Bronchial epithelial cell (primary cell): ENCODE measurements at regions not wholly inside any gene's neighbourhood (a gene's known extent, or its start where the extent isn't known, plus 50 kb on each side); places are given as distances from the start of the nearest gene placed in this dataset.
A peak's percentile ranks its signal among the peaks of the same experiment; 100 is the strongest.

Source experiments
- DNase-seq: peaks from one replicate; pipeline ENCODE4 v3.0.0-alpha.2; 2010; ENCODE audit warnings: low read depth
- FAIRE-seq: peaks from 2 replicates; lab custom pipeline; 2011; peaks lifted over from hg19 to GRCh38; lab: Jason Lieb, UNC
- H3K27me3 ChIP-seq: 2 replicates; pipeline ENCODE4 v1.5.1; 2011; ENCODE audit warnings: low read length; ENCODE audit not compliant: control insufficient read depth, insufficient read depth
- H3K36me3 ChIP-seq: 2 replicates; pipeline ENCODE4 v1.5.1; 2011; ENCODE audit warnings: low read length; ENCODE audit not compliant: control insufficient read depth, insufficient read depth
- H3K4me3 ChIP-seq: 2 replicates; pipeline ENCODE4 v1.5.1; 2011; ENCODE audit warnings: mild to moderate bottlenecking, low read depth, low read length, control low read depth
- TF ChIP-seq, protein P1 (sequence below): IDR thresholded peaks from 2 replicates; pipeline ENCODE4 v1.5.1; 2011; ENCODE audit warnings: mild to moderate bottlenecking, moderate library complexity, low read length, control low read depth, inconsistent platforms; ENCODE audit not compliant: insufficient read depth, severe bottlenecking

DNA sequence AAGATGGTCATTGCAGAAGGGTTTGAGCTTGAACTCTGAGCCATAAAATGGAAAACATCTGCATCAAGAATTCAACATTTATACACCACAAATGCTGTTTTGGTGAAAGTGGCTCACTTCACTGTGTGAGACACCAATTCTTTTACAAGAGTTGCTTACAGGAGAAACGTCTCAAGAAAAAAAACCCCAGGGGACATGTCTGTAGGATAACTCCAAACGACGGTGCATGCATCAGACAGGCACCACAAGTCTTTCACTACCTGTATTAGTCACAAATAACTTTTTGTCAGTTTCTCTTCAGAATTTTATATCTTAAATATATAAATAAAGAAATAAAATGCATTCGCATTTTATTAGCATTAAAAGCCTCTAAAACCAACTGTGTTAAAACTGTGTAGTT is 164.3 kb downstream of the EFHB start:
- Histone ChIP-seq H3K27me3 (no peaks in the 10 kb centered on the region), H3K4me3 (no peak overlapping the region), H3K36me3 (no peaks in the 10 kb centered on the region)
- DNase-seq (no peak), FAIRE-seq (no peak)
- TF ChIP-seq, protein P1, sequence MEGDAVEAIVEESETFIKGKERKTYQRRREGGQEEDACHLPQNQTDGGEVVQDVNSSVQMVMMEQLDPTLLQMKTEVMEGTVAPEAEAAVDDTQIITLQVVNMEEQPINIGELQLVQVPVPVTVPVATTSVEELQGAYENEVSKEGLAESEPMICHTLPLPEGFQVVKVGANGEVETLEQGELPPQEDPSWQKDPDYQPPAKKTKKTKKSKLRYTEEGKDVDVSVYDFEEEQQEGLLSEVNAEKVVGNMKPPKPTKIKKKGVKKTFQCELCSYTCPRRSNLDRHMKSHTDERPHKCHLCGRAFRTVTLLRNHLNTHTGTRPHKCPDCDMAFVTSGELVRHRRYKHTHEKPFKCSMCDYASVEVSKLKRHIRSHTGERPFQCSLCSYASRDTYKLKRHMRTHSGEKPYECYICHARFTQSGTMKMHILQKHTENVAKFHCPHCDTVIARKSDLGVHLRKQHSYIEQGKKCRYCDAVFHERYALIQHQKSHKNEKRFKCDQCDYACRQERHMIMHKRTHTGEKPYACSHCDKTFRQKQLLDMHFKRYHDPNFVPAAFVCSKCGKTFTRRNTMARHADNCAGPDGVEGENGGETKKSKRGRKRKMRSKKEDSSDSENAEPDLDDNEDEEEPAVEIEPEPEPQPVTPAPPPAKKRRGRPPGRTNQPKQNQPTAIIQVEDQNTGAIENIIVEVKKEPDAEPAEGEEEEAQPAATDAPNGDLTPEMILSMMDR, result no peak

DNA sequence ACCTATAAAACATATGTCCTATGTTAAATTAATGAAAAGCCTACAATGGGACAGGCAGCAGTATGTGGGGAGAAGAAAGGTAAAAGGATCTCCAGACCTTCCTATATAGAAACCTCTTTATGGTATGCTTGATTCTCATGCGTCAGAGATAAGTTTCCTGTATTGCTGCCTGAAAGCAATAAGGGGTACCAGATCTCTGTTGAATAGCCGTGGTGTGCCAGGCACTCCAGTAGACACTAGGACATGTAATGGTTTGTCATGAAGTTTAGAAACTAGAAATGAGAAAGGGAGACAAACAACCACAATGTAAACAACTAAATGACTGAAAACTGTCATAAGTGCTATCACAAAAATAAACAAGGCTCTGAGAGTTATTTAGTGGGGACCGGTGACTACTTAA is 168.1 kb downstream of the EFHB start:
- Histone ChIP-seq H3K27me3 (no peaks in the 10 kb centered on the region), H3K4me3 (no peak overlapping the region), H3K36me3 (no peaks in the 10 kb centered on the region)
- FAIRE-seq (no peak), DNase-seq (no peak)
- TF ChIP-seq, protein P1, result no peak

DNA sequence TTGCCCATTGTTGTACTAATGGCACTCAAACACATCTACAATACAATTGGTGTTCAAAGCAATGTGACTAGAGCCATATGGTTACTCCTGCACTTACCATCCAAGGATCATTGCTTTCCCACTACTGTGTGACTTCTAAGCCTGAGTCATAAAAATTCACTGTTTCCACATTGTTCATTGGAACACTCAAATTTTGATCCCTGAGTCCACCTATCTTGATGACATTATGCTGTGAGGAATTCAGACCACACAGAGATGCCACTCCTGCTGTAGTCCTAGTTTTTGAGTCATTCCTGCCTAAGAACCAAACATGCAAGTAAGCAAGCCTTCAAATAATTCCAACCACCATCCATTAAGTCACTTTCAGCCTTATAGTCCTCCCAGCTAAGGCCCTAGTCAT is 176.2 kb downstream of the EFHB start:
- peak; percentile 1 for DNase-seq
- TF ChIP-seq, protein P1, result no peak
- Histone ChIP-seq H3K4me3 (no peak overlapping the region), H3K36me3 (no peaks in the 10 kb centered on the region), H3K27me3 (no peaks in the 10 kb centered on the region)
- no peak for FAIRE-seq

DNA sequence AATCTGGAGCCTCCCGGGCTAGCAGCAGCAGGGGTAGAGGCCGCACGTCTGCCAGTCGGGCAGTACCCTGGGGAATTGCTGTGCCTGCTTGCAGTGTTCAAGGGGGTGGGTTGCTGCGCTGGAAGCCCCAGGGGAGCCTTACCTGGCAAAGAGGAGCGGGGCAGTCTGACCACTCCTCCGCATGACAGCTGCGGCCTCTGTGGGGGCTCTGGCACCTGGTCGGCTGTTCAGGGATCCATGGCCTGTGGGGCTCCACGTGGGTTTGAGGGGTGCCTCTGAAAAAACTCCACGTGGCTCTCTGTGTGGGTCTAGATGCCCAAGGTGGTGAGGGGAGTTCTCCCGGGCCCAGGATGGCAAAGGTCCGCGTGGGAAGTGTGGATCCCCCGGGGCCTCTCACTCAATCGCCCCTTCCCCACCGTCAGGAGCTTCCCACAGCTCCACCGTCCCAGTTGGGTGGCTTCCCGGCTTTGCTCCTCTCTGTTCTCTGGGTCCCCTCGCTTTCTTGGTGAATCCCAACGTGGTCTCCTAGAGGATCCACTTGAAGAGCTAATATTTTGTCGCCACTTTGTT is 184.5 kb downstream of the EFHB start:
- TF ChIP-seq, protein P1, result no peak
- Histone ChIP-seq H3K36me3 (no peaks in the 10 kb centered on the region), H3K27me3 (no peaks in the 10 kb centered on the region), H3K4me3 (no peak overlapping the region)
- FAIRE-seq (no peak), DNase-seq (no peak)

DNA sequence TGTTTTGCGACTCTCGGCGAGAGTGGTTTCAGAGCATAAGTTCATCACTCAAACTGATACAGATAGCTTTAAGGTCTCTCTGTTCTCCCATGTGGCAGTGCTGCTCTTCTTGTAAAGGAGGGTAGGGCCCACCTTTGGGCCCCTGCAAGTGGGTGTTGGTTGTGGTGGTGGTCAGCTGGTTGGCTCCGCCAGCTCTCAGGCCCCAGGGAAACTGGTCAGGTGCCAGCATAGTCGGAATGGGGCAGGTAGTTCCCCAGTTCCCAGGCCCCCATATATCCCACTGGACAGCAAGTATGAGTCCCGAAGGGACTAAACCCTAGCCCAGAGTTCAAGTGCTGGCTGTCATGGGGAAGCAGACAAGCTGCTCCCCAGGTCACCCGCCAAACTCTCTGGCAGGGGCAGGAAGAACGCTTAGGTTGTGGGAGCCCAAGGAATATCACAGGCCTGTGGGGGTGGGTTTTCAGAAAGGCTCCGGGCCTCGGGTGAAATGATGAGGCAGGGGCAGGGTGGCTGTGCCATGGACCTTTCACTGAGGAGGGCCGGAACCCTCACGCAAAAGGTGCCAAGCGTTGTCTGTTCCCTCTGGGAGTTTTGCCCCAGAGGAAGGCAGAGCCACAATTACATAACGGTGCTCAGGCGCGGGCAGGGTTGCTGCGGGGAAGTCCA is 185.1 kb downstream of the EFHB start:
- no peak overlapping the region for H3K4me3 ChIP-seq
- no peaks in the 10 kb centered on the region for H3K36me3 ChIP-seq
- FAIRE-seq, result no peak
- H3K27me3 ChIP-seq, result no peaks in the 10 kb centered on the region
- TF ChIP-seq, protein P1, result no peak
- no peak for DNase-seq

DNA sequence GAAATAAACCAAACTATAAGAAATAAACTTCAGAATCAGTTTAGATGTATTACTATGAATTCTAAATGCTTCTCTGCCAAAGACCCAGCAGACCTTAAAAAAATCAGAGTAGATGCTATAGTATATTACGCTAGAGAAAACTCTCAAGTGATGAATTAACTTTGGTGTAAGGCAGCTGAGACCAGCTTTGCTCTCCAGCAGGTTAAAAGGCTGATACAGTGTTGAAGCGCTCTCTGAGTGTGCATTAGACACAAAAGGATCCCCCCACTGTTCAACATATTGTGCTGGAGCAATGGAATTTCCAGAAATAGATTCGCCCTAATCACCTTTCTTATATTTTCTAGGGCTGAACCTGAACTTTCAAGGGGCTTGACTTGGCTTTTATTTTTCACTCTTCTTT is 190.0 kb downstream of the EFHB start:
- FAIRE-seq, result no peak
- H3K4me3 ChIP-seq, result no peak overlapping the region
- TF ChIP-seq, protein P1, result no peak
- no peak for DNase-seq
- no peaks in the 10 kb centered on the region for H3K36me3 ChIP-seq
- no peaks in the 10 kb centered on the region for H3K27me3 ChIP-seq
